NCI-H345 treated with DMSO at 0.1 percent for 48 hours (cell line): ENCODE measurements at regions not wholly inside any gene's neighbourhood (a gene's known extent, or its start where the extent isn't known, plus 50 kb on each side); places are given as distances from the start of the nearest gene placed in this dataset.

Source experiments
- DNase-seq: peaks from one replicate; lab custom pipeline; 2025; ENCODE audit not compliant: unreplicated experiment; lab: John Stamatoyannopoulos, UW

- DNase-seq, result no peak
Measured at GRCh38 chr6:93974332-93974731, 555.0 kb upstream of the EPHA7 start.

GRCh38 chr6:93972791-93973190, 553.4 kb upstream of the EPHA7 start:
- no peak for DNase-seq

- DNase-seq, result no peak
Measured at GRCh38 chr6:93970684-93971083, 551.3 kb upstream of the EPHA7 start.

- no peak for DNase-seq
Measured at GRCh38 chr6:93968126-93968525, 548.8 kb upstream of the EPHA7 start.

GRCh38 chr6:93964926-93965325, 545.6 kb upstream of the EPHA7 start:
- DNase-seq, result no peak

DNA sequence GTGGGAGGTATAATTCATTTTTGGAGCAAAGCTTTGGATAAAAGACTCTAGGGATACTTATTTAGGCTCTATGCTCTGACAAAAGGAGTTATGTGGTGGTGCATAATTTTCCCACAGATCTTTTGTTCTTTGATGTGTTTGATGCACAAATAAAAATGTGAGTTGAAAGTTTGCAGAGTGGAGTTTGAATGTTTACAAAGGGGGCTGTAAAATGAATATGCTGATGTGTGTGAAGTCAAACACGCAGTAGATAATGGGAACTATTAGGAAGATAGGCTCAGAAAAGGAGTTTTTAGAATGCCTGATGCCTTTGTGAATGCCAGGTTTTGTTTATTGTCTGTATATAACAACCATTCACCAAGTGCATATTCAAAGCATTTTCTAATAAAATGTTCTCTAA, 545.0 kb upstream of the EPHA7 start:
- DNase-seq, result no peak

GRCh38 chr6:93962566-93962965, 543.2 kb upstream of the EPHA7 start:
- DNase-seq, result no peak

DNA sequence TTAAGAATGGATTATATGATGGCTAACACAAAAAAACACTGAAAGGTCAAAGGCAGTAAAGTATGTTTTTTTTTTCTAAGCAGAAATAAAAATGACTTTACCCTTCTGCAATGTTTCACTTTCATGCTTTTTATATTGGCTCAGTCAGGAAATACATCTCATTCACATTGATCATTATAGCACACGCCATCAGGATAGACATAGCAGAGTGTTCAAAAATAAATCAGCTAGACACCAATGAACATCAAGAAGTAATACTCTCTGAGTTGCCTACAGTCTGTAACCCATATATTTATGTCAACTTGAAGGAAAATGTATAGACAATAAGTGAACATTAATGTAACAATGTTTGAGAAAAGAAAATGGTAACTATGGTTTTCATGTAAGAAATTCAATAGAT, 535.2 kb upstream of the EPHA7 start:
- DNase-seq, result no peak

DNA sequence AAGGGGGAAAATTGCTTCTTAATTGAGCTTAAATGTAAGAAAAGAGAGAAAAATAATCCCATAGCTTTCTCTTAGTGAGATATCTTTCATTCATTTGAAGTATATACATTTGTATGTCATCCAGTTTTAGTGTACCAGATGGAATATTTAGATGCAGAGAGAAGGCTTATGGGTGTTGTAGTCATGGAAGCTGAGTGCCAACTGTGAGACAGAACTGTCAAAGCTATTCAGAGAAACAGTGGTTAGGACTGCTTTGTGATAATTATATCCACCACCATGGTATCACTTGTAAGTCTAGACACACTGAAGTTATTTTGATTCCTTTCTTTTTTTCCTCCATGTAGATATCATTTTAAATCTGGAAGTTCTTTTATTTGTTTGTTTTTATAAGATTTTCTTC, 524.3 kb upstream of the EPHA7 start:
- no peak for DNase-seq

DNA sequence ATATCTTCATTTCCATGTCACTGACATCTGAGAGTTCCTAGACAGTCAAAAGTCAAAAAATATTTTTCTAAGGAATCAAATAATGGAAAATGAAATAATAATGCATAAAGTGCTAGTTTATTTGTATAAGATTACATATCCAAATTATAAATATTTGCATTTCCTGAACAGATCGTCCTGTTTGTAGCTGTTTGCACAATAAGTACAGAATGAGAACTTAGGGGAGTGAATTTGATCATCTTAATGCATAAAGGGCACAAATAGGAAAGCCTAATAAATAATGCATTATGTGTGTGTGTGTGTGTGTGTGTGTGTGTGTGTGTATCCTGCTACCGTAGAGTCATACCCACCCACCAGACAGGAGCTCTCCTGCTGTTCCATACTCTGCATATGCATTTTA, 521.0 kb upstream of the EPHA7 start:
- DNase-seq, result no peak

DNA sequence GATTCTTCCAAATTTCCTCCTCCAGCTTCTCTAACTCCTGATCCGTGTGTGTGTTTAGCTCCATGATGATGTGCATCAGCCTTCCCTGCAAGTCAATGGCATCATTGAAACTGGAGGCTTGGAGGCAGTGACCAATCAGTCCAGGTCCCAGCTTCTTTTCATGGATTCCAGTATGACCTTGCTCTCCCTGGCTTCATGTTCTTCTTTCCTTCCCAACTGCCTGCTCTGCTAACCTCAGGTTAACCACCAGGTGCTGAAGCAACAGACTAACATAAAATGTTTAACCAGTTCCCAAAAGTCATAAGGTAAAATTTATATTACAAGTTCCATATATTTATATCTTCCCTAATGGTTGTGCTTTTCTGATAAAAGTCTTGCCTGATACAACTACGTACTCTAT, 512.8 kb upstream of the EPHA7 start:
- DNase-seq, result no peak

DNA sequence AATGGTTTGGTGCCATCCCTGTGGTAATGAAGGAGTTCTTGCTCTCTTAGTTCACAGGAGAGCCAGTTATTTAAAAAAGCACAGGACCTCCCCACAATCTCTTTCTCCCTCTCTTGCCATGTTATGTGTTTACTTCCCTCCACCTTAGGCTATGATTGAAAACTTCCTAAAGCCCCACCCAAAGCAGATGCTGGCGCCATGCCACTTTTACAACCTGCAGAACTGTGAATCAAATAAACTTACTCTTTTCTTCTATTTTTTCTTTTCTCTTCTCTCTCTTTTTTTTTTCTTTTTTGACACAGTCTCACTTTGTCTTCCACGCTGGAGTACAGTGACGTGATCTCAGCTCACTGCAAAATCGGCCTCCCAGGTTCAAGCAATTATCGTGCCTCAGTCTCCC, 508.4 kb upstream of the EPHA7 start:
- DNase-seq, result no peak

GRCh38 chr6:93919365-93919764, 500.0 kb upstream of the EPHA7 start:
- DNase-seq, result no peak

GRCh38 chr6:93918258-93918657, 498.9 kb upstream of the EPHA7 start:
- DNase-seq, result no peak

GRCh38 chr6:93917216-93917615, 497.9 kb upstream of the EPHA7 start:
- no peak for DNase-seq

DNA sequence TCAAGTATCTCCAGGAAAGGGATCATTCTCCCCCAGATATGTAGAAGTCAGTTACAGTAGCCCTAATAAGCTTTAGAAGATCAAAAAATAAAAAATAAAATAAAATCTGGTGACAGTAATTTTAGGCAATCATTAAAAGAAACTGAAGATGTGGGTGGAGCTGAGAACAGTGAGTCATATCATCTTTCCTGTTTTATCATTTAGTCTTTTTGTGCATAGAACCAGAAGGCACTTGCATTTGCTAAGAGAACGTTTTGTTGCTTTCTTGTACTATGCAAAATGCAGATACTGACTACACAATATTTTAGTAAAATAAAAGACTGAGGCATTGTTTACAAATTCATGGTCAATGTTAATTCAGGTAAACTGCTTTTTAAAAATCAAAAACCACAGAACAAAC, 497.4 kb upstream of the EPHA7 start:
- no peak for DNase-seq

DNA sequence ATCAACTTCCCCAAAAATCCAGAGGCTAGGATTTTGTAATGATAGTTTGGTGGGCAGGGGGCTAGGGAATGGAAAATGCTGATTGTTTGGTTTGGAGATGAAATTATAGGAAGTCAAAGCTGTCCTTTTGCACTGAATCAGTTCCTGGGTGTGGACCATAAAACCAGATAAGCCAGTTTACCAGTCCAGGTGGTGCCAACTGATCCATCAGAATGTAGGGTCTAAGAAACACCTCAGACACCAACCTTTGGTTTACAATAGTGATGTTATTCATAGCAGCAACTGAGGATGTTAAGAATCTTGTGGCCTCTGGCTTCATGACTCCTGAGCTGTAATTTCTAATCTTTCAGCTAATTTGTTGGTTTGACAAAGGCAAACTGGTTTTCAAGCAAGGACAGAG, 496.6 kb upstream of the EPHA7 start:
- no peak for DNase-seq

GRCh38 chr6:93902517-93902916, 483.2 kb upstream of the EPHA7 start:
- no peak for DNase-seq

DNA sequence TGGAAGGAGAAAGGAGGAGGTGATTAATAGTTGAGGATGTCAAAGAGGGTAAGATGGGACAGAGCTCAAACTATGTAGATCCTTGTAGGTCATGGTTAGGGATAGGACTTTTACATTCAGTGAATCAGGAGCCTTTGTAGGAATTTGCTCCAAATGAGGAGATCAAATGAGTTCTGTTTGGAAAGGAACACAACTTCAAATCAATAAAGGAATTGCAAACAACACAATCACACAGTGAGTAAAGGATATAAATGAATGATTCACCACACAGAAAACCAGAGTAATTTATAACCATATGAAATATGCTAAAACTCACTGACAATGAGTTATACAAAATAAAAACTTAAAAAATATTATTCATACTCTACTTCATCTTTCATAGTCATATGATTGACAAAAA, 480.8 kb upstream of the EPHA7 start:
- DNase-seq, result no peak

DNA sequence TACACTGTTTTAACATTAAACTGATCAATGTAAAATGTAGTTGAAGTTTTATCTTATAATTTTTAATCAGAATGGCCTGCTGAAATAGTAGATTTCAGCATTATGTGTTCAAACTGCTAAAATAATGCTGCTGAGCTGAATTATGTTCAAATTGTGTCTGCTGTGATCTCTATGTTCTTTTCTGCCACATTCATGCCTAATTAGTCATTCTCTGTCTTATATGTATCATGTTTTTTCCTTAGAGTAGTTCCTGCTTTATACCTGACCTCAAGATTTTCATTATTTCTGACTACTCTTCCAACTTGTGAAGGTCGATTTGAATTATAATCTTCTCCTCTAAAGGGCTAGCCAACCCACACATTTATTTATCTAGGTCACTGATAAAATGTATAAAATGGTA, 476.7 kb upstream of the EPHA7 start:
- DNase-seq, result no peak

- DNase-seq, result no peak
Measured at GRCh38 chr6:93894521-93894920, 475.2 kb upstream of the EPHA7 start.

DNA sequence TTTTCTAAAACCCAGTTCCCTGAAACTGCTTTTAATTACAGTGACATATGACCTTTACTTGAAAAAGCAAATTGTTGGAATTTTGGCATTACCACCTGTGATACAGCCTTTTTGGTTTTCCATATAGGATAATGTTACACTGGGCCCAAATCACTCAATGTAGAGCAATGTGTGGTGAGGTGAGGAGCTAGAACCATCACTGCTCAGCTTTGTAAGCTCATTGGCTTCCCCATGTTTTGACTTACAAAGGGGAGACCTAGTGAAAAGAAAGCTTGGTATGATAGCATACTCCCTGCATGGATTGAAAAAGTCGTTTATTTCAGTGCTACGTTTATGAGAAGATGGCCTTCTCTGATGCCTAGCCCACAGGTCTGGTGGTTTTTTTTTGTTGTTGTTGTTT, 470.4 kb upstream of the EPHA7 start:
- DNase-seq, result no peak

DNA sequence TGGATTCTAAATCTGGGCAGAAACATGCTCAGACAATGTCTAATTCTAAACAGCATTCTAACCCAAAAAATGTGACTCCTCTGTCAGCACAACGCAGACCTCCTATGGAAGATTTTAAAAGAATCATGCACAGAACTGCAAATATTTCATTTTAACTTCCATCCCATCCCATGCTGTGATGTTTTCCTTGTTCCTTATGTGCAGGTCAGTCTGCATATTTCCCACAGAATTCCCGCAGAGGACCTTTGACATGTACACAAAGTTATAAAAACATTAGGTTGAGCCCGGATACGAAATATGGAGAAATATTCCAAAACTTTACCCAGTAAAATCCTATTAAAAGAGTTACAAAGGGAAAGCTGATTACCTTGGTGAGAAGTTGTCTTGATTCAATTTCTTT, 467.1 kb upstream of the EPHA7 start:
- DNase-seq, result no peak

DNA sequence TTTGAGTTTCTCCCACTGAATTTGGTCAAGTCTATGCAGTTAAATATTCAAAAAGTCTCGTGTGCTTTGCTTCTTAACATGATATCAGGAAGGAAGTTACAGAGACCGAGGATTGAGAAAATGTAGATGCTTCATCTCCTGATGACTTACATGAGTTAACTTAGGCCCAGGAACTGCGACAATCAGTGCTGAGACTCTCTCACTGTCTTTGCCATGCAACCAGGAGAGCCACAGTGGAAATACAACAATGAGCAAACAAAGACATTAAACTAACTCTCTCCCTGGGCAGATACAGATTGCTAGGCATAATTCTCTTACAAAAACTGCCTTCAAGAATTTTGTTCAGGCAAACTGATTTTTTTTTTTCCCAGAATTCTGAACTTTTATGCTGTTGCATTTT, 440.6 kb upstream of the EPHA7 start:
- DNase-seq, result no peak
